NB4 (cell line): ENCODE measurements at regions not wholly inside any gene's neighbourhood (a gene's known extent, or its start where the extent isn't known, plus 50 kb on each side); places are given as distances from the start of the nearest gene placed in this dataset.
"Not testable (repeated sequence)": the region's sequence is repeated elsewhere in the genome, so short reads cannot be mapped to it uniquely, and the experiment has no call there.

Experiments
- MYC ChIP-seq: IDR thresholded peaks from 2 replicates; pipeline ENCODE4 v1.6.1; 2011; ENCODE audit warnings: low read depth, low read length
- POLR2A ChIP-seq: IDR thresholded peaks from 2 replicates; pipeline ENCODE4 v1.6.1; 2011; ENCODE audit warnings: mild to moderate bottlenecking; ENCODE audit not compliant: insufficient read length; ENCODE audit errors: extremely low read depth
- TF ChIP-seq, protein P1 (sequence below): IDR thresholded peaks from one replicate; pipeline ENCODE4 v1.5.1; 2012; ENCODE audit warnings: low read depth, low read length
- TF ChIP-seq, protein P2 (sequence below): IDR thresholded peaks from 2 replicates; pipeline ENCODE4 v1.6.1; 2011; ENCODE audit warnings: low read depth, low read length

DNA sequence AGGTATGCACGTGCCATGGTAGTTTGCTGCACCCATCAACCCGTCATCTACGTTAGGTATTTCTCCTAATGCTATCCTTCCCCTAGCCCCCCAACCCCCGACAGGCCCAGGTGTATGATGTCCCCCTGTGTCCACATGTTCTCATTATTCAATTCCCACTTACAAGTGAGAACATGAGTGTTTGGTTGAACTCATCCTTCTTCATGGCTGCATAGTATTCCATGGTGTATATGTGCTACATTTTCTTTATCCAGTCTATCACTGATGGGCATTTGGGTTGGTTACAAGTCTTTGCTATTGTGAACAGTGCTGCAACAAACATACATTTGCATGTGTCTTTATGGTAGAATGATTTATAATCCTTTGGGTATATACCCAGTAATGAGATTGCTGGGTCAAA, 130.5 kb upstream of the SRSF6 start:
- TF ChIP-seq, protein P1, sequence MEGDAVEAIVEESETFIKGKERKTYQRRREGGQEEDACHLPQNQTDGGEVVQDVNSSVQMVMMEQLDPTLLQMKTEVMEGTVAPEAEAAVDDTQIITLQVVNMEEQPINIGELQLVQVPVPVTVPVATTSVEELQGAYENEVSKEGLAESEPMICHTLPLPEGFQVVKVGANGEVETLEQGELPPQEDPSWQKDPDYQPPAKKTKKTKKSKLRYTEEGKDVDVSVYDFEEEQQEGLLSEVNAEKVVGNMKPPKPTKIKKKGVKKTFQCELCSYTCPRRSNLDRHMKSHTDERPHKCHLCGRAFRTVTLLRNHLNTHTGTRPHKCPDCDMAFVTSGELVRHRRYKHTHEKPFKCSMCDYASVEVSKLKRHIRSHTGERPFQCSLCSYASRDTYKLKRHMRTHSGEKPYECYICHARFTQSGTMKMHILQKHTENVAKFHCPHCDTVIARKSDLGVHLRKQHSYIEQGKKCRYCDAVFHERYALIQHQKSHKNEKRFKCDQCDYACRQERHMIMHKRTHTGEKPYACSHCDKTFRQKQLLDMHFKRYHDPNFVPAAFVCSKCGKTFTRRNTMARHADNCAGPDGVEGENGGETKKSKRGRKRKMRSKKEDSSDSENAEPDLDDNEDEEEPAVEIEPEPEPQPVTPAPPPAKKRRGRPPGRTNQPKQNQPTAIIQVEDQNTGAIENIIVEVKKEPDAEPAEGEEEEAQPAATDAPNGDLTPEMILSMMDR = not testable (repeated sequence)
- not testable (repeated sequence) for TF ChIP-seq MYC, POLR2A
- TF ChIP-seq, protein P2, sequence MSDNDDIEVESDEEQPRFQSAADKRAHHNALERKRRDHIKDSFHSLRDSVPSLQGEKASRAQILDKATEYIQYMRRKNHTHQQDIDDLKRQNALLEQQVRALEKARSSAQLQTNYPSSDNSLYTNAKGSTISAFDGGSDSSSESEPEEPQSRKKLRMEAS = not testable (repeated sequence)
